HG03558 (cell line): ENCODE measurements at regions not wholly inside any gene's neighbourhood (a gene's known extent, or its start where the extent isn't known, plus 50 kb on each side); places are given as distances from the start of the nearest gene placed in this dataset.
"Not testable (repeated sequence)": the region's sequence is repeated elsewhere in the genome, so short reads cannot be mapped to it uniquely, and the experiment has no call there.

ENCODE experiments used
- ATAC-seq: cut with Tn5 transposase; IDR thresholded peaks from one replicate; pipeline ENCODE4 v1.9.1; 2021; ENCODE audit warnings: moderate number of reproducible peaks; ENCODE audit not compliant: unreplicated experiment; ENCODE audit errors: extremely low read depth

DNA sequence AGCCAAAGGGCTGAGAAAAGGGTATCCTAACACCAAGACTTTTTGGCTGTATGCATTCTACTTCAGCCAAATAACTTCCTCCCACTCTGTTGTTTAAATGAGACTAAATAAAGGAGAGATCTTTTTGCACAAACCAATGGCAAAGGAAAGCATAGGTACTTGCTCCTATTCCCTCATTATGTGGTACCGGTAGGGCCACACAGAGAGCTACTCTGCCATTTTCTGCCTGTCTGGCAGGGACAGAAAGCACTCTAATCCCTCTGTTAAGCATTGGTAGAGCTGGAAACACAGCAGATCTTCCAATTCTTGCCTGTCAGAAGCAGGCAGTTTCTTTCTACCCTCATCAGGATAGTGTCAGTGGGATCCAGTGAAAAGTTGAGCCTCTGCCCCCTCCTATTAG, 918.3 kb upstream of the TMEFF2 start:
- ATAC-seq, result no peak

GRCh38 chr2:193103064-193103463, 908.3 kb upstream of the TMEFF2 start:
- ATAC-seq, result no peak

DNA sequence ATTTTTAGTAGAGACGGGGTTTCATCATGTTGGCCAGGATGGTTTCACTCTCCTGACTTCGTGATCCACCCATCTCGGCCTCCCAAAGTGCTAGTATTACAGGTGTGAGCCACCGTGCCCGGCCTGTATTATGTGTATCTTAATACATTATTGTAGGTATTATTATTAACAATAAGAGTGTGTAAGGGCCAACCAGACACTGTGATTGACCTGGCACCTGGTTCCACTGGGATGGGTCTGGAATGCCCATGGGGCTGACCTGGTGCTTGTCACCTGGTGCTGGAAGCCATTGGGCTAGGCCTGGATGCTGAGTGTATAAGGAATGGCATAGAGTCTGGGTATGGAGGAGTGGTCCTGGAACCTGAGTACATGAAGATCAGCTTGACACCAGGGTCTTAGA, 906.9 kb upstream of the TMEFF2 start:
- ATAC-seq, result no peak

- no peak for ATAC-seq
Measured at GRCh38 chr2:193088026-193088425, 893.3 kb upstream of the TMEFF2 start.

GRCh38 chr2:193076995-193077394, 882.3 kb upstream of the TMEFF2 start:
- ATAC-seq, result no peak

DNA sequence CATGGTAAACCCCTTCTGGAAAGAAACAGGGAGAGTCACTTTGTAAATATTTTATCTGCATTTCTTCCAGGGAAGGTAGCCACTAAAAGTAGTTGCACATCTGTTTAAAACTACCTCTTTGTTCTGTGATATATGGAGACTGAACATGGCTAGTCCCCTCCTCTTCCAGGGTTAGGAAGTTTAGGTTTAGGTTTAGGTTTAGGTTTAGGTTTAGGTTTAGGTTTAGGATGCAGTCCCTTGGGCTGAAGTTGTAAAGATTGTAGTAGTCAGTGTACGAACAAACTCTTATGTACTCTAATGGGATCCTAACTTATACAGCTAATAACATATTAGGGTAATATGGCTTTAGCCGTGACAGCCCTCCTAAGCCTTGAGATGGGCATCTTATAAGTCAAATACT, 880.2 kb upstream of the TMEFF2 start:
- no peak for ATAC-seq

GRCh38 chr2:193072647-193073046, 877.9 kb upstream of the TMEFF2 start:
- no peak for ATAC-seq

DNA sequence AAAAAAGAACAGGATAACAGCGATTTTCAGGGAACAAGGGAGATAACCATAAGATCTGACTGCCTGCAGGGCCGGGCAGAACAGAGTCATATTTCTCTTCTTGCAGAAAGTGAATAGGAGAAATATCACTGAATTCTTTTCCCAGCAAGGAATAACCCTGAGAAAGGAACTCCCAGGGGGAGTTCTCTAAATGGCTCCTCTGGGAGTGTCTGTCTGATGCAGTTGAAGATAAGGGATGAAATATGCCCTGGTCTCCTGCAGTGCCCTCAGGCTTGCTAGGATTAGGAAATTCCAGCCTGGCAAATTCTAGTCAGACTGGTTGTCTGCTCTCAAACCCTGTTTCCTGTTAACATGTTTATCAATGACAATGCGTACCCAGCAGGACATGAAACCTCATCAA, 830.8 kb upstream of the TMEFF2 start:
- not testable (repeated sequence) for ATAC-seq

DNA sequence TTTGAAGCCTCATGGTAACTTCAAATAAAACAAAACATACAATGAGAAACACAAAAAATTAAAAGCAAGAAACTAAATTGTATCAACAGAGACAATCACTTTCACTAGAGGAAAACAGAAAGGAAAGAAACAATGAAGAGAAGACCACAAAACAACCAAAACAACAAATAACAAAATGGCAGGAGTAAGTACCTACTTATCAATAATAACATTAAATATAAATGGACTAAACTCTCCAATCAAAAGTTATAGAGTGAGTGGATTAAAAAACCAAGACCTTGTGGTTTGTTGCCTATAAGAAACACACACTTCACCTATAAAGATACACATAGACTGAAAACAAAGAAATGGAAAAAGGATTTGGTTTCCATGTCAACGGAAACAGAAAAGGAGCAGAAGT, 830.1 kb upstream of the TMEFF2 start:
- ATAC-seq, result no peak

GRCh38 chr2:193011870-193012269, 817.1 kb upstream of the TMEFF2 start:
- ATAC-seq, result no peak

DNA sequence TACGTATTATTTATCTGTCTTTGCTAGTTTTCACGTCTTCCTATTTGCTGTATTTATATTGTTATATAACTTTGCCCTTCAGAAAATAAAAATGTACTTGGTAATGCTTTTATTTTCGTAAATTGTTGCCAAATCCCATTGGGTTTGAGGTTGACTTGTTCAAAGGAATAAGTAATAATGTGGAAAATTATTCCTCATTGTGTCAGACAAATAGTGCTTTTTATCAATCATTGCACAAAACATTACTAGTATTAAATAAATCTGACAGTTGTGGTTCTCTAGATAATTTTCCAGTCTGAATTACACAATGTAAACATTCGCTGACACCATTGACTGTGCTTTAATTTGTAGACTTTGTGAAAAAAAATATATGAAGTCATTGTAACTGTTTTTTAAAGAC, 798.3 kb upstream of the TMEFF2 start:
- no peak for ATAC-seq

DNA sequence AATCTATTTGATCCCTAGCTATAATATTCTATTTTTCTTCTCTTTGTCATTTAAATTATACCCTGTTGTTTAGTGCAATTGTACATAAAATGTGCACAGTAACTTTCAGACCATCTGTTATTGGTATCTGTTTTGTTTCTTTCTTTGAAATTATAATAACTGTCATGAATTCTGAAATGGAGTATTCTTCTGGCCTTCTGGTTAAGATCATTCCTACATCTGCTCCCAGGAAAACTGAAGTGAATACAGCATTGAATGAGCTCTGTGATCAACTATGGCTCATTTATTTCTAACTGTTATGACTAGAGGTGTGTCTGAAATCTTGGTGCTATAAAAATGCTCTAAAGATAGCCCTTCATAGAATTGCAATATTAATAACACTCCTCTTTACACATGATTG, 788.4 kb upstream of the TMEFF2 start:
- ATAC-seq, result no peak

- no peak for ATAC-seq
Measured at GRCh38 chr2:192978395-192978794, 783.7 kb upstream of the TMEFF2 start.

- ATAC-seq, result no peak
Measured at GRCh38 chr2:192971981-192972380, 777.2 kb upstream of the TMEFF2 start.

DNA sequence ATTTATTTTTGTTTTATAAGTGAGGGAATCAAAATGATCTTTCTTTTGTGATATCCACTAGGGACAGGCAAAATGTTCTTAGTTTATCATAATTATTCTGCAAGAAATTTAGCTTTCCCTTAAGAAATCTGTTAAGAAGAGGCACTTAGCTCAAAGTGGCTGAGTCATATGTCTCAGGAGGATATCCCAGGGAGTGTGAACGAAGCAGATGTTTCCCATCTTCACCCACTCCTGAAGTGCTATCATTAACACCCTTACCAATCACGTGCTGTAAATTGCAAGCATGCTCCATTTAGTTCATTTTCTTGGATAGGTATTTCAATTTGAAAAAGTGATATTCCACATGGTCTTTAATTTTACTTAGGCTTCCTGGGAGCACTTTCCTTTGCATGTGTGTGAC, 774.3 kb upstream of the TMEFF2 start:
- no peak for ATAC-seq

DNA sequence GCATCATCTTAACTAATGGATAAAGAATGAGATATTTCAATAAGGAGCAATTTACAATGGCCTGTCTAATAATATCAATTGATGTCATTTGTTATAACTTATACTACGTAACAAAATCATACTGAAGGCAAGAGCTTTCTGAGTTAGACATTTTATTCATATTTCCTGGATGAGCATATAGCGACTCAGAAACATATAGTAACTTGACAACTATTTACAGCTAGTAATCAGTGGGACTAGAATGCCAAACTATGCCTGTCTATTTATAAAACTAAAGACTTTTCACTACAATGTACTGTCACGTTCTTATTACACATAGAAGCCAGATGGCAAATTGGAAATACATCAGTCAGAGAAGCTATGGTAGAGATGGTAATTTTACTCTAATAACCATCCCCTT, 766.2 kb upstream of the TMEFF2 start:
- ATAC-seq, result no peak

DNA sequence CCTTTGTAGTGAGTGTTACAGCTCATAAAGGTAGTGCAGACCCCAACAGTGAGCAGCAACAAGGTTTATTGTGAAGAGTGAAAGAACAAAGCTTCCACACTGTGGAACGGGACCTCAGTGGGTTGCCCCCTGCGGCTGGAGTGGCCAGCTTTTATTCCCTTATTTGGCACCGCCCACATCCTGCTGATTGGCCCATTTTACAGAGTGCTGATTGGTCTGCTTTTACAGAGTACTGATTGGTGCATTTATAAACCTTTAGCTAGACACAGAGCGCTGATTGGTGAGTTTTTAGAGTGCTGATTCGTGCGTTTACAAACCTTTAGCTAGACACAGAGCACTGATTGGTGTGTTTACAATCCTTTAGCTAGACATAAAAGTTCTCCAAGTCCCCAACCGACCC, 763.9 kb upstream of the TMEFF2 start:
- ATAC-seq, result not testable (repeated sequence)

GRCh38 chr2:192957425-192957824, 762.7 kb upstream of the TMEFF2 start:
- no peak for ATAC-seq

GRCh38 chr2:192953116-192953515, 758.4 kb upstream of the TMEFF2 start:
- no peak for ATAC-seq

DNA sequence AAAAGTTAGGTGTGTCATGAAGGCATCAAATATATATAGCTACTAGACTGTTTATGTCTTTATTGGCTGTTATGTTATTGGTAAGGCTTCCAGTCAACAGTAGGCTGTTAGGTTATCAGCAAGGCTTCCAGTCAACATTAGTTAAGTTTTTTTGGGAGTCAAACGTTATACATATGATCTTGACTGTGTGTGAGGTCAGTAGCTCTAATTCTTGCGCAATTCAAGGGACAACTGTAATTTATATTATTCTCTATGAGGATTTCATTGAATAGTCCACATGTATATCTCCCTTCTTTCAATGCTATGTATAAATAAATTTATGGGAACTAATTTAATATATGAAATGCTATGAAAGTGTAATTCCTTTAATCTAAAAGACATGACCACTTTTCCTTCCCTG, 757.5 kb upstream of the TMEFF2 start:
- no peak for ATAC-seq

GRCh38 chr2:192948316-192948715, 753.6 kb upstream of the TMEFF2 start:
- no peak for ATAC-seq

DNA sequence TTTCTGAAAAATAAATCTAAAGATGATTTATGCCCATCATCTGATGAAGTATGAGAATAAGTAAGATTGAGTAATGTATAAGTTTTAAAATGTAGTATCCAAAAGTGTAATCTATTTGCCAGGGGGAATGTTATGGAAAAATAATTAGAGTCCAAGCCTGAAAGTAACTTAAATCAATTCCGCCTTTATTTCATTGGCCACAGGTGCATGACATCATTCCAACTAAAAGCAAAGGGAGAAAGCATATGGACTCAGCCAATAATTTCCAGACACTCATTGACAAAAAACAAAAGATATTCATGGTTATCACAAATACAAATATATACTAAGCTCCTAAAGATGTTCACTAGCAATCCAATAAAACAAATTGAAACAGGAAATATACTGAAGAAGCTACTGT, 752.6 kb upstream of the TMEFF2 start:
- no peak for ATAC-seq

DNA sequence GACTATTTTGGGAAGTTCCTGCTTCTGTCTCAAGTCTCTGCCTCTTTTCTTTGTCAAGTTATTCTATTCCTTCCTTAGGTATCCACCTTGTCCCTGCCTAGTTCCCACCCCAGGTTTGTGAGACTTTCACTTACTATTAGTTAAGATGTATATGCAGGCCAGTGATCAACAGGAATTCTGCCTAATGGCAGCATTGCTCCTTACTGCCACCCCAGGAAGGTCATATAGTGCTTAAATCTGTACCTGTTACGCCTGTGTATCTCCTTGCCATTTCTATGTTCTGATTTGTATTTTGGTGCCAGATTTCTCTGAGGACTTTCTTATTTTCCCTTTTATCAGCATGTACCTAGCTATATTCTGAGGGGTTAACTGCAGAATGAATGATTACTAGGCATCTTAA, 746.0 kb upstream of the TMEFF2 start:
- ATAC-seq, result no peak
